DMS114 treated with DMSO at 0.1 percent for 48 hours (cell line): ENCODE measurements at regions not wholly inside any gene's neighbourhood (a gene's known extent, or its start where the extent isn't known, plus 50 kb on each side); places are given as distances from the start of the nearest gene placed in this dataset.

ENCODE experiments used
- DNase-seq: peaks from one replicate; lab custom pipeline; 2025; ENCODE audit not compliant: unreplicated experiment; lab: John Stamatoyannopoulos, UW

- DNase-seq: no peak
Measured at GRCh38 chr2:121006743-121007489, 271.2 kb downstream of the GLI2 start.

GRCh38 chr2:121007490-121007853, 271.8 kb downstream of the GLI2 start:
- DNase-seq: no peak

- no peak for DNase-seq
Measured at GRCh38 chr2:121008975-121009374, 273.3 kb downstream of the GLI2 start.

- DNase-seq: no peak
Measured at GRCh38 chr2:121010998-121011397, 274.0 kb downstream of the TFCP2L1 start.

GRCh38 chr2:121014876-121015275, 270.1 kb downstream of the TFCP2L1 start:
- DNase-seq: no peak

GRCh38 chr2:121015971-121016485, 269.0 kb downstream of the TFCP2L1 start:
- DNase-seq: no peak

GRCh38 chr2:121017396-121017795, 267.6 kb downstream of the TFCP2L1 start:
- no peak for DNase-seq

GRCh38 chr2:121018136-121019061, 266.6 kb downstream of the TFCP2L1 start:
- no peak for DNase-seq

GRCh38 chr2:121019071-121019470, 265.9 kb downstream of the TFCP2L1 start:
- no peak for DNase-seq

GRCh38 chr2:121019756-121020155, 265.2 kb downstream of the TFCP2L1 start:
- DNase-seq: no peak

- no peak for DNase-seq
Measured at GRCh38 chr2:121021685-121022084, 263.3 kb downstream of the TFCP2L1 start.

- no peak for DNase-seq
Measured at GRCh38 chr2:121028577-121028976, 256.4 kb downstream of the TFCP2L1 start.

- DNase-seq: no peak
Measured at GRCh38 chr2:121030523-121030922, 254.5 kb downstream of the TFCP2L1 start.

GRCh38 chr2:121031568-121032340, 253.2 kb downstream of the TFCP2L1 start:
- DNase-seq: no peak

GRCh38 chr2:121033461-121033996, 251.5 kb downstream of the TFCP2L1 start:
- no peak for DNase-seq

GRCh38 chr2:121034551-121034950, 250.5 kb downstream of the TFCP2L1 start:
- DNase-seq: no peak

- DNase-seq: no peak
Measured at GRCh38 chr2:121036226-121036692, 248.7 kb downstream of the TFCP2L1 start.

- DNase-seq: no peak
Measured at GRCh38 chr2:121037480-121037879, 247.5 kb downstream of the TFCP2L1 start.

- no peak for DNase-seq
Measured at GRCh38 chr2:121038031-121038430, 247.0 kb downstream of the TFCP2L1 start.

GRCh38 chr2:121038431-121038830, 246.6 kb downstream of the TFCP2L1 start:
- DNase-seq: no peak
